ENCODE measurements at regions not wholly inside any gene's neighbourhood (a gene's known extent, or its start where the extent isn't known, plus 50 kb on each side); places are given as distances from the start of the nearest gene placed in this dataset.
"Not testable (repeated sequence)": the region's sequence is repeated elsewhere in the genome, so short reads cannot be mapped to it uniquely, and the experiment has no call there.

DNA sequence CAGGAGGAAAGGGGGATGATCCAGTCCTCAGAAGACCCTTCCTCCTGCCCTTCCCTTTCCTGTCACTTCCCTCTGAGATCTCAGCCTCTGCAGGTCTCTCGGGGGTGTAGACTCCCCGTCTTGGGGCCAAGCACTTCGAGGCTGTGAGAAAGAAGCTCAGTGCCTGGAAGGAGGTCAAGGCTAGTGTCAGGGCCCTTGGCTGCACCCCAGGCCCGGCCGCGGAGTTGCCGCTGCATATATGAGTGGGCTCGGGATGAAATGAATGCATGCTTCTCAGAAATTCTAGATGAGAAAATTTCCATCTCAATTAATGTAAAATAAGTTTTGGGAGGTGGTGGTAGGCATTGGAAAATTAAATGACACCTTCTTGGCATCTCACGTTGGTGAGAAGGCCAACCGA, 1313.7 kb downstream of the BRD1 start:
- DNase-seq: no peak

GRCh38 chr22:48513446-48513845, 1314.2 kb downstream of the BRD1 start:
- no peak for DNase-seq

DNA sequence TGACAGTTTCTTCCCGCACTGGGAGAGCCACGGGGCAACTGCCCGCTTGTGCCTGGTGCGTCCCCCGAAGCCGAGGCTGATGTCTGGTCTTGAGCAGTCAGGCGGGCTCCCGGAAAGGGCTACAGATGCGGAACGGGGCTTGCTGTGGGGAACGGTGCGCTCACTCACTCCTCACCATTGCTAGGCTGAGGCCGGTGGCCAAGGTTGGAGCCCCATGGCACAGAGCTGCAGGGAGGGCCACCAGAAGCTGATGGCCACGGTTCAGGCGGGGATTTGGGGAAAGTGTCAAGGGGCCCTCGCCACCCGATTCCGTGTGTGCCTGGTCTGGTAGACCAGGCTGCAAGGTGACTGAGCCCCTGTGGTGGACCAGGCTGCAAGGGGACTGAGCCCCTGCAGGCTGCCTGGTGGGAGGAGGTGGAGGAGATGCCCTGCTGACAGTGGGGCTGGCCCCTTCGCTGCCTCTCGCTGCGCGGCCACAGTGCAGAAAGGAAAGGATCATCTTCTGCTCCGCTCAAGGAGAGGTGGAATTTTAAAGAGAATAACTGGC, 1315.8 kb downstream of the BRD1 start:
- DNase-seq: no peak

GRCh38 chr22:48511211-48511610, 1316.5 kb downstream of the BRD1 start:
- DNase-seq: no peak

GRCh38 chr22:48510599-48510998, 1317.1 kb downstream of the BRD1 start:
- DNase-seq: no peak

DNA sequence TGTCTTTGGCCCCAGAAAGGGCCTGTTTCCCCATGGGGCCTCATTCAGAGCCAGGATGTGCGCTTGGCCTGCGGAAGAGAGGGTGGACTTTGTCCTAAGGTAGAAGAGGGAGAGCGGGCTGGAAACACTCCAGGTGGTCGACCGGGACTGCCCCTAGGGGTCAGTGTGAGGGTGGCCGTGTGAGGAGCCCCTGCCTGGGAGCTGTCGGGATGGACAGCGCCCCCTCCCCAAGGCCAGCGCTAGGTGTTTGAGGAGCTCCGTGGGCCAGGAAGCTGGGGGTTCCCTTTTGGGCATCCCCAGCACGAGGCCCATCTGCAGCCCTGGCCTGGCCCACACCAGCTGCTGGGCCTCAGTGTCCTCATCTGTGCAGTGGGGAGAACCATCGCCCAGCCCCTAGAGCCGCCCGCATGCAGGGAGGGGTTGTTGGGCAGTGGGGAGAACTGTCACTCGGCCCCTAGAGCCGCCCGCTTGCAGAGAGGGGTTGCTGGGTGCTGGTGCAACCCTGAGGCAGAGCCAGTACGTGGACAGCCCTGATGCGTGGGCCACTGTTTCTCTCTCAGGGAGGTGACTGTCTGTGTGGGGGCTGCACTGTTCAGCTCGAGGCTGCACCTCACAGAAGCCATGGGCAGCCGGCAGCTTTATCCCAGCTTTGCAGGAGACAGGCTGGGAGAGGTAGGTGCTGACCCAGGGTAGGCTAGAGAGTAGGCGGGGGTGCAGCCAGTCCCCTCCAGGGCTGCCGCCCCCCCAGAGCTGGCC, 1319.9 kb downstream of the BRD1 start:
- DNase-seq: no peak

GRCh38 chr22:48507171-48507570, 1320.5 kb downstream of the BRD1 start:
- DNase-seq: no peak

- no peak for DNase-seq
Observed at GRCh38 chr22:48506506-48507145, 1321.0 kb downstream of the BRD1 start.

DNA sequence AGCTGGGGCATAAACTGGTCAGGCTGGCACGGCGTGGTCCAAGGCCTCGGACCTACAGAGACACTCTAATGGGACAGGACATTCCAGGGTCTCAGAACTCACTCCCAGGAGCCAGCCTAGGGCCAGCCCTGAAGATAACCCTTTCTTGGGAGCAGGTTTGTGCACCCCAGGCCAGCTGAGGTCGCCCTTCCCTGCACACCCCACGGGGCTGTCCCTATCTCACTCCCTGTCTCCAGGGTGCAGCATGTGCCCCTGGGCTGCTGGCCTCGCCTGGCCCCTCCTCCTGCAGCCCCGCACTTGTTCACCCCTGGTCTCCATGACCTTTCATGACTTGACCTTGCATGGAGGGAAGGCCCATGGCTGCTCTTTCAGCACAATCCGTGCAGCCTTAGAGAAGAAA, 1321.8 kb downstream of the BRD1 start:
- no peak for DNase-seq

GRCh38 chr22:48504519-48505140, 1323.0 kb downstream of the BRD1 start:
- no peak for DNase-seq

- DNase-seq: no peak
Observed at GRCh38 chr22:48503876-48504275, 1323.8 kb downstream of the BRD1 start.

DNA sequence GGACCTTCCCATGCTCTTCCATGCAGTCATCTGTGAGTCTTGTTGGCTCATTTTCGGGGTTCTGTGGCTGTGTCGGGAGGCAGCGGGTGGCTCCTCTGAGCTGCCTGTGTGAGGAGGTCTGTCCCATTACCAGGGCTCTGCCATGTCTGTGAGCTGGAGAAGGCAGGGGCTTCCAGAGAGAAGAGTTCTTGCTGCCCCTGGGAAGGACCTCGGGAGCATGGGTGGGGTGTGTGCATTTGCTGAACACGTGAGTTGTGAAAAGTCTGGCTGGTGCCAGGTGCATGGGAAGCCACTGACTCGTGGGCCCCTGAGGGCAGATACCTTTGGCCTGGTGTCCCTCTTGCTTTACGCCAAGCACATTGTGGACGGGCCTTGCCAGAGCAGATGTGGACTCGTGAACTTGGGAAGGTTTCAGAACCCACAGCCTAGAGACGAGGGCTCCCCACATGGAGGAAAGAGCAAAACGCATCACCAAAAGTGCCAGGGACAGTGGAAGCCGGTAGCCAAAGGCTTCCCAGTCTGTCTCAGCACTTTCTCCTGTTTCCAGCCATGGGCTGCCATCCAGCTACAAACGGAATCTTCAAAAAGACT, 1324.5 kb downstream of the BRD1 start:
- DNase-seq: no peak

DNA sequence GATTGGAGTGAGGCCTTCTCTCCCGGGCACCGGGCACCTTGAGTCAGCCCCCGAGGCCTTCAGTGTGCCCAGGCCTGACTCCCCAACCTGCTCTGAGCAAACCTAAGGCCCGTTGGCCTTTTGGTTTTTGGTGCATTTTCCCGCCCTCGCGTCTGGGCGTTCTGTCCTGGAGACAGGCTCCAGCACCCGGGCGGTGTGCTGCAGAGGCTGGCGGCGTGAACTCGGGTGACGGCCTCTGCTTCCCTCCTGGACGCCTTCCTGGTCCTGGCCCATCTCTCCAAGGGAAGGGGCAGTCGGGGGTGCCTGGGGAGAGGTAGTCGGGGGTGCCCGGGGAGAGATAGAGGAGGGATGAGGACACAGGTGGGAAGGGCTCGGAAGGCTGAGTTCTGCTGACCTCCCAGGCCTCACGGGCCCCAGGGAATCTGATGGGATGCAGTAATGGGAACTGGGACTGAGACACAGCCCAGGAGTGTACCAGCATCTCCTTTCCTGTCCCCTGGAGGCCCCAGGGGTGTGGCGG, 1326.4 kb downstream of the BRD1 start:
- DNase-seq: no peak

DNA sequence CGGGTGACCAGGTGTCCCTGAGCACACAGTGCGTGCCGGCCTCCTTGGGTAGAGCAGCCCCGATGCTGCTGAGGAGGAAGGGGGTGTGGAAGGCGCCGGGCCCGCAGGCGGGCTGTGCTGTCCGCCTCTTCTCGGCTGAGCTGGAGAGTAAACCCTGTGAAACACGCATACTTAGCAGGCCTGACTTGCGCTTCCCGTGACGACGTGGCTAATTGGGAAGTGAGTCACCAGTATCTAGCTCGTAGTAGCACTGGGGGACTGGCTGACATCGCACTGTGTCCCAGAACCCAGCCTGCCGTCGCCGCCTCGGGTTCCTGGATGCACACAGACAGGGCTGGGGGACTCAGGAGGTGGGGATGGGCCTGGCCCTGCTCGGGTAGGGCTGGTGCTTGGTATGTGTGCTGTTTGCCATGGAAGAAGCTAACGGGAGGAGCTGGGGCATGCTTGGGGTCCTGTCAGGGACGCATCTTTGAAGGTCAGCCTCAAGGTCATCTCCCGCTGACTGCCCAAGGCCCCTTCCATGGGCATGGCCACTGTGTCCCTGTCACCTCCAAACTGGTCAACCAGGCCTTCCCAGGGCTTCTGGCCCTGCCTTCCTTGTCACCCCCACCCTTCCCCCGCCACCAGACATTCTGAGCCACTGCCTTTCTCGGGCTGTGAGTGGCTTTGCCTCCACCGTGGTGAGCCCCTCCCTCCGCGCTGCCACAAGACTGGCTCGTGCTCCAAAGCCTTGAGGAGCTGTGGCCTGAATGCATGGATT, 1327.0 kb downstream of the BRD1 start:
- no peak for DNase-seq

- DNase-seq: no peak
Observed at GRCh38 chr22:48499456-48500425, 1327.9 kb downstream of the BRD1 start.

DNA sequence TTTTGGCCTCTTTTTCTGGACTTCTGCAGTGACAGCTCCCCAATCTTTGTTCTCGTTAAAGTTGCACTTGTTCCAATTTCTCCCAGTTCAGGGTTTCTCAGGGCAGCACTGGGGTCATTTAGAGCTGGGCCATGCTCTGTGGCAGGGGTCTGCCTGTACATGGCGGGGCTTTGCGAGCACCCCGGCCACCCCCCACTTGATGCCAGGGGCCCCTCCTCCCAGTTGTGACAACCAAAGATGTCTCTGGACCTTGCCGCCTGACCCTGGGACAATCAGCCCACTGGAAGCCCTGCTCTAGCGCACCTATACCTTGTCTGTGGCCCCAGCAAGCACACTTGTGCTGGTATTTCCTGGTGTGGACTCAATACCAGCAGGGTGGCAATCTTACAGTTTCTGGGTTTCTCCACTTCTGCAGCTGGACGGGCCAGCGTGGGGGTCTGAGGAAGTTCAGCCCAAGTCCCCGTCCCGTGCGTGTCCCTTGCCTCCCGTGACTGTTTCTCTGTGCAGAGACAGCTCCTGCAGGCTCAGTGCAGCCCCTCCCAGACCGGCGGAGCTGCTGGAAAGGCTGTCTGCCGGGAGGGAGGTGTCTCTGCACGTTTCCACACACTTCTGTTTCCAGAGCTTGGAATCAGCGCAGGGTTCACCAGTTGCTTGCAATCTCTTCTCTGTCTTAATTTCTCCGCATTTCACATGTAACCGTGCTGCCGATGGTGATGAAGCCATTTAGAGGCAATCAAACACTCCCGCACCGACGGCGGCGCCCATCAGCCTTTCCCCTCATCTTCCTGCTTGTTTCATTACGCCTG, 1328.9 kb downstream of the BRD1 start:
- DNase-seq: no peak

DNA sequence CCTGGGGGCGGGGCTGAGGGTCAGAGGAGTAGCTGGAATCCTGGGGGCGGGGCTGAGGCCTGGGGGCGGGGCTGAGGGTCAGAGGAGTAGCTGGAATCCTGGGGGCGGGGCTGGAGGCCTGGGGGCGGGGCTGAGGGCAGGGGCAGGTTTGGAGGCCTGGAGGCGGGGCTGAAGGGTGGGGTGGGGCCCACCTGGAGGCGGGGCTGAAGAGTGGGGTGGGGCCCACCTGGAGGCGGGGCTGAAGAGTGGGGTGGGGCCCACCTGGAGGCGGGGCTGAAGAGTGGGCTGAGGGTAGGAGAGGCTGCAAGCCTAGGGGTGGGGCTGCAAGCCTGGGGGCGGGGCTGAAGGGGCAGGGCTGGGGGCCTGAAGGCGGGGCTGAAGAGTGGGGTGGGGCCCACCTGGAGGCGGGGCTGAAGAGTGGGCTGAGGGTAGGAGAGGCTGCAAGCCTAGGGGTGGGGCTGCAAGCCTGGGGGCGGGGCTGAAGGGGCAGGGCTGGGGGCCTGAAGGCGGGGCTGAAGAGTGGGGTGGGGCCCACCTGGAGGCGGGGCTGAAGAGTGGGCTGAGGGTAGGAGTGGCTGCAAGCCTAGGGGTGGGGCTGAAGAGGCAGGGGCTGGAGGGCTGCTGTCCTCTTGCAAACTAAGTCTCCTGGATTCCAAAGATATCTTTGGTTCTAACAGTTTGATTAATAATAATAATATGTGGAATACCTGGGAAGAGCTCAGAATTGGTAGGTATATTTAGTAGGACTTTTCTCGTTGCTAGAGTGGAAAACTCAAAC, 1329.7 kb downstream of the BRD1 start:
- DNase-seq: not testable (repeated sequence)

GRCh38 chr22:48496987-48497650, 1330.6 kb downstream of the BRD1 start:
- DNase-seq: no peak
